Fibroblast of mammary gland (primary cell): ENCODE measurements at regions not wholly inside any gene's neighbourhood (a gene's known extent, or its start where the extent isn't known, plus 50 kb on each side); places are given as distances from the start of the nearest gene placed in this dataset.

ENCODE experiments used
- DNase-seq: peaks from one replicate; pipeline ENCODE4 v3.0.0-alpha.2; 2010; ENCODE audit warnings: low read depth
- H3K4me3 ChIP-seq: 2 replicates; pipeline ENCODE4 v1.5.1; 2011; ENCODE audit warnings: low read depth, mild to moderate bottlenecking, low read length, moderate library complexity; ENCODE audit not compliant: control insufficient read depth
- TF ChIP-seq, protein P1 (sequence below): conservative IDR thresholded peaks from 2 replicates; pipeline ENCODE4 v1.5.1; 2011; ENCODE audit warnings: low read depth, low read length, inconsistent platforms; ENCODE audit not compliant: control insufficient read depth, insufficient read depth

DNA sequence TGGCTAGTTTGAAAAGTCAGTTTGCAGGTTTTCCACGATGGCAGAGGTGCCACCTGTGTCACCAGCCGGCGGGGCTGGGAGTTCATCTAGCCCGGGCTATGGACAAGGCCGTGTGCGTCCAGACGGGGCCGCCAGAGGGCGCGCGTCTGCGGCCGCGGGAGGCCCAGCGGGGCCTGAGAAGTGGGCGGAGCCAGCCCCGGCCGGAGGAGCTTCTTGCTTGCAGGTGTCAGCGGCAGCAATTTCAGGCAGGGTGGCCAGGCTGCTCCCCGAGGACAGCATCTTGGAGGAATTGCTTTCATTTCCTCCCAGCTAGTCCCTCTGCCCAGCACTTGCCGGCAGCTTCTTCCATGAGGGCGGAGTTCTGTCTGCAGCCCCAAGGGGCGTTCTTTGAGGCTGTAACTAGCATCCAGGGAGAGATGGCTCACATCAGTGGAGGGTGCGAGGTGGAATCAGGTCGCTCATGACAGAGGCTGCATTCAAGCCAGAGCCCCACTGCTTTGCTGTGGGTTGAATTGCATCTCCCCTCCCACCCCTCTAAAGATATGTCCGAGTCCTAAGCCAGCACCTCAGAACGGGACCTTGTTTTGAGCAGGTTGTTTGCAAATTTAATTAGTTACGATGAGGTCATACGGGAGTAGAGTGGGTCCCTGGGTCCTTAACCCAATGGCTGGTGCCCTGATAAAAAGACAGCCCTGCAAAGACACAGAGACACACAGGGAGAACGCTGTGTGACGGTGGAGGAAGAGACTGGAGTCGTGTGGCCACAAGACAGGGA is 85.9 kb upstream of the MKI67 start:
- H3K4me3 ChIP-seq: no peak overlapping the region
- DNase-seq: peak; percentile 48
- TF ChIP-seq, protein P1, sequence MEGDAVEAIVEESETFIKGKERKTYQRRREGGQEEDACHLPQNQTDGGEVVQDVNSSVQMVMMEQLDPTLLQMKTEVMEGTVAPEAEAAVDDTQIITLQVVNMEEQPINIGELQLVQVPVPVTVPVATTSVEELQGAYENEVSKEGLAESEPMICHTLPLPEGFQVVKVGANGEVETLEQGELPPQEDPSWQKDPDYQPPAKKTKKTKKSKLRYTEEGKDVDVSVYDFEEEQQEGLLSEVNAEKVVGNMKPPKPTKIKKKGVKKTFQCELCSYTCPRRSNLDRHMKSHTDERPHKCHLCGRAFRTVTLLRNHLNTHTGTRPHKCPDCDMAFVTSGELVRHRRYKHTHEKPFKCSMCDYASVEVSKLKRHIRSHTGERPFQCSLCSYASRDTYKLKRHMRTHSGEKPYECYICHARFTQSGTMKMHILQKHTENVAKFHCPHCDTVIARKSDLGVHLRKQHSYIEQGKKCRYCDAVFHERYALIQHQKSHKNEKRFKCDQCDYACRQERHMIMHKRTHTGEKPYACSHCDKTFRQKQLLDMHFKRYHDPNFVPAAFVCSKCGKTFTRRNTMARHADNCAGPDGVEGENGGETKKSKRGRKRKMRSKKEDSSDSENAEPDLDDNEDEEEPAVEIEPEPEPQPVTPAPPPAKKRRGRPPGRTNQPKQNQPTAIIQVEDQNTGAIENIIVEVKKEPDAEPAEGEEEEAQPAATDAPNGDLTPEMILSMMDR: peak; percentile 61

DNA sequence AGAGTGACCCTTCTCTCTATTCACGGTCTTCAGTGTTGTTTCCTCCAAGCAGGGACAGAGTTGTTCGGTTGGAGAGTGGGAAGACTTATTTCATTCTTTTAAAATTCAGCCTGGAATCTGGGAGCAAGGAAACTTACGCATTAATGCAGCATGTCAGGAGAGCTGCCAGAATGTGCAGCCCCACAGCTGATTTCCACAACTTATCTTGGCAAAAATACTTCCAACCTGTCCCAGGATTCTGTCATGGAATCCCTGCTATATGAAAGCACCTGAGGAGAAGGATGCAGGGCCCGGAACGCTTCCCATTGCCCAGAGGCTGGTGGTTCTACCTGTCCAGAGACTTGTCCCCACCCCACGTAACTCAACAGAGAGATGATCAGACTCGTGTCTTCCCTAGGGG is 86.9 kb upstream of the MKI67 start:
- DNase-seq: no peak
- TF ChIP-seq, protein P1: no peak
- no peak overlapping the region for H3K4me3 ChIP-seq

DNA sequence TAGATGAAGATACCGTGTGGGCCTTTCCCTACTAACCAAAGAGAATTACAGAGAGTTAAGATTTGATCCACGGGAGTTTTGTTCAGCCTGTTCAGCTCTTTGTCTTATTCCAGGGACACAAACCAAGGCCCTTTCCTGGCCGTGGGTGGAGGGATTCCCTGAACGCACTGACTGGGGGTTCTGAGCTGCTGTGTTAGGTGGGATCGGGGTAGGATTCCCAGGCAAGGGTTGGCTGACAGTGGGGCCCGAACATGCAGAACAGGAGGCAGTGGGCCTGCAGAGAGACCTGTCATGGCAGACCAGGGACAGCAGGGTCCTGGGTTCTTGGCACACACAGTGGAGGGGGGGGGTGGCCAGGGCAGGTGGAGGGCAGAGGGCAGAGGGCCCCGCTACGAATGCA is 89.5 kb upstream of the MKI67 start:
- no peak for DNase-seq
- H3K4me3 ChIP-seq: no peak overlapping the region
- TF ChIP-seq, protein P1: no peak

GRCh38 chr10:128217136-128217535 is 90.9 kb upstream of the MKI67 start:
- TF ChIP-seq, protein P1: no peak

DNA sequence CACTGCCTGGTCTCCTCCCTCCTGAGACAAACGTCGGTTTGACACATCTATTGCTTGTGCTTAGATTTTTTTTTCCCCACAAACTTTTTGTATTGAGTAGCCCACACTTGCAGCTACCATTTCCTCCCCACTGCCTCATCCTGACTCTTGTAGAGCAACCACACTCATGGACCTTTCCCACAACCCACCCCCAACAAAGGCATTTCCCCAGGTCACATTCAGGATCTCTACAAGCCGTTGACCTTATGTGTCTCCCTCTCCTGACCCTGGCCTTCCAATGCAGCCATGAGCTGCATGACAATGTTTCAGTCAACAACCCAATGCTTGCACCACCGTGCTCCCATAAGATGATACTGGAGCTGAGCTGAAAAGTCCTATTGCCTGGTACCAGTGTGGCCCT is 91.9 kb upstream of the MKI67 start:
- no peak for DNase-seq
- no peak overlapping the region for H3K4me3 ChIP-seq
- TF ChIP-seq, protein P1: no peak

More at GRCh38 chr10:128217136-128217535, 90.9 kb upstream of the MKI67 start:
- no peak overlapping the region for H3K4me3 ChIP-seq
- DNase-seq: no peak

GRCh38 chr10:128219295-128219694 is 93.1 kb upstream of the MKI67 start:
- TF ChIP-seq, protein P1: no peak
- DNase-seq: no peak
- H3K4me3 ChIP-seq: no peak overlapping the region
